NCI-H345 (cell line): ENCODE measurements at regions not wholly inside any gene's neighbourhood (a gene's known extent, or its start where the extent isn't known, plus 50 kb on each side); places are given as distances from the start of the nearest gene placed in this dataset.
"Not testable (repeated sequence)": the region's sequence is repeated elsewhere in the genome, so short reads cannot be mapped to it uniquely, and the experiment has no call there.

Source experiments
- DNase-seq: peaks from one replicate; lab custom pipeline; 2025; lab: John Stamatoyannopoulos, UW

GRCh38 chr1:195915826-195916225 is 692.4 kb downstream of the KCNT2 start:
- DNase-seq, result no peak

GRCh38 chr1:195909061-195909460 is 699.2 kb downstream of the KCNT2 start:
- DNase-seq, result no peak

- no peak for DNase-seq
Observed at GRCh38 chr1:195908121-195908520, 700.1 kb downstream of the KCNT2 start.

- DNase-seq, result no peak
Observed at GRCh38 chr1:195903203-195903602, 705.0 kb downstream of the KCNT2 start.

GRCh38 chr1:195902779-195903178 is 705.5 kb downstream of the KCNT2 start:
- no peak for DNase-seq

- DNase-seq, result no peak
Observed at GRCh38 chr1:195899762-195900352, 708.4 kb downstream of the KCNT2 start.

GRCh38 chr1:195898924-195899323 is 709.3 kb downstream of the KCNT2 start:
- DNase-seq, result no peak

GRCh38 chr1:195898373-195898772 is 709.9 kb downstream of the KCNT2 start:
- no peak for DNase-seq

GRCh38 chr1:195897076-195897475 is 711.2 kb downstream of the KCNT2 start:
- no peak for DNase-seq

GRCh38 chr1:195894411-195894810 is 713.8 kb downstream of the KCNT2 start:
- DNase-seq, result no peak

- no peak for DNase-seq
Observed at GRCh38 chr1:195886000-195886399, 722.2 kb downstream of the KCNT2 start.

GRCh38 chr1:195878478-195878877 is 729.8 kb downstream of the KCNT2 start:
- DNase-seq, result no peak

- no peak for DNase-seq
Observed at GRCh38 chr1:195876792-195877191, 731.4 kb downstream of the KCNT2 start.

GRCh38 chr1:195872376-195872775 is 735.9 kb downstream of the KCNT2 start:
- DNase-seq, result no peak

GRCh38 chr1:195867638-195868037 is 740.6 kb downstream of the KCNT2 start:
- no peak for DNase-seq

- DNase-seq, result no peak
Observed at GRCh38 chr1:195866781-195867222, 741.4 kb downstream of the KCNT2 start.

- no peak for DNase-seq
Observed at GRCh38 chr1:195866091-195866780, 742.0 kb downstream of the KCNT2 start.

GRCh38 chr1:195851804-195852203 is 756.4 kb downstream of the KCNT2 start:
- DNase-seq, result no peak

- DNase-seq, result no peak
Observed at GRCh38 chr1:195851016-195851601, 757.1 kb downstream of the KCNT2 start.

- no peak for DNase-seq
Observed at GRCh38 chr1:195849180-195849579, 759.1 kb downstream of the KCNT2 start.

GRCh38 chr1:195847957-195848875 is 760.0 kb downstream of the KCNT2 start:
- DNase-seq, result not testable (repeated sequence)

GRCh38 chr1:195831789-195832188 is 776.5 kb downstream of the KCNT2 start:
- DNase-seq, result no peak
